K562 (cell line): ENCODE measurements at regions not wholly inside any gene's neighbourhood (a gene's known extent, or its start where the extent isn't known, plus 50 kb on each side); places are given as distances from the start of the nearest gene placed in this dataset.

Source experiments
- ATAC-seq: fragments of 200-7000 bp; cut with Tn5 transposase; 3 replicates; pipeline ENCODE4 v1.9.1; 2020; ENCODE audit warnings: moderate library complexity
- BruUV-seq: library from RNA; stranded (reverse); fragments of 400-500 nt; replicated peaks from 2 replicates; lab custom pipeline; 2021; lab: Mats Ljungman, UMichigan
- CTCF ChIA-PET: fragments of 300-600 bp; formaldehyde crosslinking; extraction: SDS; loops from one replicate; lab custom pipeline; 2021; ENCODE audit warnings: low intra/inter-chr PET ratio; lab: Yijun Ruan, JAX
- POLR2A ChIA-PET: fragments of 300-600, 350-650 bp; sonication (Branson Sonifier 250); formaldehyde crosslinking; extraction: SDS; loops from one replicate; lab custom pipeline; 2021; ENCODE audit warnings: antibody characterized with exemption, inconsistent platforms; lab: Yijun Ruan, JAX
- DNase-seq, 4 experiments: peaks; one replicate each; pipeline versions ENCODE4 v3.0.0 to v3.0.0-alpha.2; 2011 to 2018; ENCODE audit warnings: low spot score in 3 of 4, mixed read lengths in 3 of 4; ENCODE audit errors: extremely low read depth in 1 of 4
- FAIRE-seq: peaks from 2 replicates; lab custom pipeline; 2011; peaks lifted over from hg19 to GRCh38; lab: Jason Lieb, UNC
- H2AFZ ChIP-seq: 2 replicates; pipeline ENCODE4 v1.6.0; 2011; ENCODE audit warnings: low read depth, low read length, control low read depth, inconsistent platforms
- H3K27ac ChIP-seq: fragments of 200-600 bp; 3 replicates; pipeline ENCODE4 v1.8.0; 2011; ENCODE audit warnings: low read depth, mild to moderate bottlenecking, control low read depth, inconsistent platforms, low read length, moderate library complexity, mixed read lengths; ENCODE audit errors: extremely low read depth
- H3K27me3 ChIP-seq, 2 experiments: fragments of 300-600 bp in 1 of 2; 2 replicates in 1 of 2; 3 replicates in 1 of 2; pipeline versions ENCODE4 v1.6.0 to v1.8.0; 2011; ENCODE audit warnings: inconsistent platforms in 2 of 2, low read length in 2 of 2, mild to moderate bottlenecking in 1 of 2, mixed read lengths in 1 of 2, moderate library complexity in 1 of 2; ENCODE audit not compliant: control insufficient read depth in 2 of 2, insufficient read depth in 2 of 2
- H3K36me3 ChIP-seq: fragments of 300-600 bp; 3 replicates; pipeline ENCODE4 v1.8.0; 2011; ENCODE audit warnings: mild to moderate bottlenecking, low read length, inconsistent platforms; ENCODE audit not compliant: control insufficient read depth, insufficient read depth
- H3K4me1 ChIP-seq, 2 experiments: fragments of 200-600 bp in 1 of 2; replicated peaks in 1 of 2; 2 replicates in 1 of 2; 3 replicates in 1 of 2; pipeline versions ENCODE4 v1.5.1 to v1.8.0; 2011; ENCODE audit warnings: inconsistent platforms in 2 of 2, low read length in 2 of 2, mild to moderate bottlenecking in 1 of 2, mixed read lengths in 1 of 2, moderate library complexity in 1 of 2; ENCODE audit not compliant: control insufficient read depth in 2 of 2, insufficient read depth in 2 of 2
- H3K4me2 ChIP-seq: 2 replicates; pipeline ENCODE4 v1.6.1; 2011; ENCODE audit warnings: low read length, control low read depth, inconsistent platforms, mixed read lengths; ENCODE audit not compliant: insufficient read depth
- H3K4me3 ChIP-seq: fragments of 200-600 bp; sonication (generic), shearing (Covaris generic); 2 replicates; pipeline ENCODE4 v1.5.1; 2016; ENCODE audit warnings: control low read depth, inconsistent platforms
- H3K79me2 ChIP-seq: fragments of 200-600 bp; 3 replicates; pipeline ENCODE4 v1.8.0; 2011; ENCODE audit warnings: low read length, inconsistent platforms; ENCODE audit not compliant: control insufficient read depth, insufficient read depth
- H3K9ac ChIP-seq, 2 experiments: 2 replicates each; pipeline versions ENCODE4 v1.6.0 to v1.6.1; 2011; ENCODE audit warnings: low read depth in 2 of 2, low read length in 2 of 2, control low read depth in 1 of 2, inconsistent platforms in 1 of 2, mild to moderate bottlenecking in 1 of 2, mixed read lengths in 1 of 2; ENCODE audit not compliant: insufficient read depth in 1 of 2
- H3K9me1 ChIP-seq: one replicate; pipeline ENCODE4 v1.6.0; 2011; ENCODE audit warnings: inconsistent platforms, mild to moderate bottlenecking, low read length, moderate library complexity; ENCODE audit not compliant: control insufficient read depth, insufficient read depth
- H3K9me3 ChIP-seq: replicated peaks from 2 replicates; pipeline ENCODE4 v1.5.1; 2011; ENCODE audit warnings: low read depth, low read length, inconsistent platforms; ENCODE audit not compliant: control insufficient read depth, insufficient read depth
- H4K20me1 ChIP-seq: replicated peaks from 2 replicates; pipeline ENCODE4 v1.6.1; 2011; ENCODE audit warnings: low read length, inconsistent platforms, mixed read lengths; ENCODE audit not compliant: control insufficient read depth, insufficient read depth
- CHD7 ChIP-seq: fragments of 200-600 bp; sonication (generic); IDR thresholded peaks from one replicate; pipeline ENCODE4 v1.6.1; 2012; ENCODE audit warnings: mild to moderate bottlenecking, low read depth, low read length, inconsistent platforms
- HDAC2 ChIP-seq: fragments of 450-650 bp; IDR thresholded peaks from 2 replicates; pipeline ENCODE4 v1.6.1; 2016; ENCODE audit warnings: mild to moderate bottlenecking
- KAT2B ChIP-seq: IDR thresholded peaks from one replicate; pipeline ENCODE4 v1.6.1; 2012; ENCODE audit warnings: low read depth, mild to moderate bottlenecking, control low read depth, inconsistent platforms, low read length, moderate library complexity
- NUFIP1 ChIP-seq: fragments of 450-650 bp; IDR thresholded peaks from 2 replicates; pipeline ENCODE4 v1.6.1; 2018; ENCODE audit not compliant: partially characterized antibody
- ZSCAN29 ChIP-seq: fragments of 450-650 bp; IDR thresholded peaks from 2 replicates; pipeline ENCODE4 v1.6.1; 2017
- WGBS: fragments of 100-300 bp; shearing (Covaris generic); methylation state at CpG from one replicate; pipeline ENCODE4 v1.1.6; 2016; ENCODE audit warnings: low coverage, mixed read lengths; ENCODE audit not compliant: insufficient coverage; ENCODE audit errors: missing lambda C conversion rate; 5-methylcytosine and 5-hydroxymethylcytosine counted together
- in situ Hi-C: fragments of 300-500 bp; cut with MboI; formaldehyde crosslinking; loops from 4 replicates; pipeline ENCODE4 v1.15.0; 2018; ENCODE audit warnings: inconsistent platforms, mixed read lengths
- intact Hi-C: fragments of 100-400 bp; cut with micrococcal nuclease; formaldehyde crosslinking; loops from 2 replicates; pipeline ENCODE4 v1.14.2; 2022

DNA sequence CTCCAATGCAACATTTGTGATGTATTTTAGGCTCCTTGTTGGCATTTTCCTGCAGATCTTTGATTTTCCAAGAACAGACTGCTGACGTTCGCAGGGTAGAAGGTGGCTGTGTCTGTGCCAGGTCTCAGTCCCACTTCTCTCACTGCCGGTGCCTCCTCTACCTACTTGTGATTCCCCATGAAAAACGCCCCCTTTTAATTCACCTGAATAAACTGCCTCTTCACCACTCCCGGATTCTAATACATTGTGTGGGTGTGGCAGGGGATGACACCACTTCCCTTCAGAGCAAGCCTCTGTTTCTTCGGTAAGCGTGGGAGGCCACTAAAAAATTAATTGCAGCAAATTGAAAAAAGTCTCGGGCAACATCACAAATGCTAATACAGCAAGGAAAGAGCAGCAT is 96.1 kb upstream of the FAM9B start:
- CTCF ChIA-PET, result no interaction called here
- POLR2A ChIA-PET, result no interaction called here
- FAIRE-seq, result no peak
- TF ChIP-seq KAT2B (no peak), CHD7 (no peak), NUFIP1 (no peak), ZSCAN29 (no peak), HDAC2 (no peak)

More for the DNA sequence above, 96.1 kb upstream of the FAM9B start:
- H3K9me3 ChIP-seq, result no peaks in the 10 kb centered on the region
- no peaks in the 10 kb centered on the region for H3K27me3 ChIP-seq
- H3K4me2 ChIP-seq, result no peak overlapping the region
- H3K36me3 ChIP-seq, result no peaks in the 10 kb centered on the region
- no peak overlapping the region for H3K27ac ChIP-seq
- WGBS, result 0% methylated on average over 5 of the region's 8 CpGs
- no peak for DNase-seq
- H3K9ac ChIP-seq, result no peak overlapping the region
- intact Hi-C loops (no loop called here), in situ Hi-C loops (no loop called here)
- H3K9me1 ChIP-seq, result no peaks in the 10 kb centered on the region
- no peaks in the 10 kb centered on the region for H3K4me1 ChIP-seq
- no peaks in the 10 kb centered on the region for H3K79me2 ChIP-seq
- no peak for ATAC-seq
- H2AFZ ChIP-seq, result no peak overlapping the region
- no peak overlapping the region for H3K4me3 ChIP-seq
- no TSS peak for BruUV-seq
- no peaks in the 10 kb centered on the region for H4K20me1 ChIP-seq
